SK-N-SH (cell line): ENCODE measurements at regions not wholly inside any gene's neighbourhood (a gene's known extent, or its start where the extent isn't known, plus 50 kb on each side); places are given as distances from the start of the nearest gene placed in this dataset.

Experiments
- CTCF ChIP-seq: fragments of 200-600 bp; sonication (generic); IDR thresholded peaks from 2 replicates; pipeline ENCODE4 v1.6.1; 2017; ENCODE audit warnings: antibody characterized with exemption, mild to moderate bottlenecking, moderate library complexity
- EZH2phosphoT487 ChIP-seq: fragments of 200-600 bp; sonication (generic); IDR thresholded peaks from 2 replicates; pipeline ENCODE4 v1.6.1; 2017; ENCODE audit warnings: low read depth, mixed run types, mild to moderate bottlenecking, antibody characterized with exemption, moderate library complexity, borderline replicate concordance
- REST ChIP-seq: IDR thresholded peaks from 2 replicates; pipeline ENCODE4 v1.6.1; 2012; ENCODE audit warnings: mild to moderate bottlenecking, low read depth, low read length, moderate library complexity
- YY1 ChIP-seq: IDR thresholded peaks from 2 replicates; pipeline ENCODE4 v1.4.0; 2012; ENCODE audit warnings: low read depth, mild to moderate bottlenecking

- TF ChIP-seq CTCF, result no peak
- no peak for TF ChIP-seq YY1
- TF ChIP-seq REST, result no peak
- TF ChIP-seq EZH2phosphoT487, result no peak
These were observed 118.7 kb upstream of the FST start for GRCh38 chr5:53361708-53362107.
